WTC11 (cell line): ENCODE measurements at regions not wholly inside any gene's neighbourhood (a gene's known extent, or its start where the extent isn't known, plus 50 kb on each side); places are given as distances from the start of the nearest gene placed in this dataset.

Experiments
- ATAC-seq: fragments of 200-7000 bp; cut with Tn5 transposase; 2 replicates; pipeline ENCODE4 v1.10.0; 2021; ENCODE audit warnings: mild to moderate bottlenecking, moderate library complexity
- CTCF ChIA-PET: fragments of 300-600 bp; sonication (Branson Sonifier 250); formaldehyde crosslinking; loops from one replicate; lab custom pipeline; 2021; ENCODE audit warnings: antibody characterized with exemption; lab: Charles Lee
- POLR2A ChIA-PET: fragments of 350-600 bp; sonication (Branson Sonifier 250); formaldehyde crosslinking; loops from one replicate; lab custom pipeline; 2021; ENCODE audit warnings: antibody characterized with exemption; lab: Charles Lee
- DNase-seq: peaks from one replicate; pipeline ENCODE4 v3.0.0; 2021; ENCODE audit warnings: low spot score
- H3K27ac Mint-ChIP-seq: 2 replicates; pipeline ENCODE4 v1.8.0; 2021; ENCODE audit warnings: mixed read lengths
- H3K27me3 Mint-ChIP-seq: 2 replicates; pipeline ENCODE4 v1.8.0; 2021; ENCODE audit warnings: low read depth, mild to moderate bottlenecking, moderate library complexity, mixed read lengths
- H3K36me3 Mint-ChIP-seq: 2 replicates; pipeline ENCODE4 v1.8.0; 2021; ENCODE audit warnings: mixed read lengths
- H3K4me1 Mint-ChIP-seq: 2 replicates; pipeline ENCODE4 v1.8.0; 2022; ENCODE audit warnings: mixed read lengths
- H3K4me3 Mint-ChIP-seq: 2 replicates; pipeline ENCODE4 v1.8.0; 2021; ENCODE audit warnings: mild to moderate bottlenecking, moderate library complexity, mixed read lengths
- H3K9me3 Mint-ChIP-seq: 2 replicates; pipeline ENCODE4 v1.8.0; 2021; ENCODE audit warnings: mixed read lengths
- ELF4 ChIP-seq: sonication (generic); formaldehyde crosslinking; IDR thresholded peaks from 2 replicates; pipeline ENCODE4 v1.8.1; 2022; ENCODE audit warnings: low read depth, mild to moderate bottlenecking, moderate library complexity, missing genetic modification reagents
- EMX1 ChIP-seq: fragments of 250-450 bp; sonication (Bioruptor Pico); IDR thresholded peaks from 2 replicates; pipeline ENCODE4 v1.8.0; 2021; ENCODE audit warnings: mild to moderate bottlenecking
- ERG ChIP-seq: fragments of 250-450 bp; sonication (Bioruptor Pico); IDR thresholded peaks from 2 replicates; pipeline ENCODE4 v1.8.0; 2021; ENCODE audit warnings: mild to moderate bottlenecking
- ESRRA ChIP-seq: sonication (generic); formaldehyde crosslinking; IDR thresholded peaks from 2 replicates; pipeline ENCODE4 v1.8.1; 2022; ENCODE audit warnings: mild to moderate bottlenecking, missing genetic modification reagents, borderline replicate concordance
- FOXJ3 ChIP-seq: sonication (generic); formaldehyde crosslinking; IDR thresholded peaks from 2 replicates; pipeline ENCODE4 v1.9.0; 2021; ENCODE audit warnings: missing genetic modification reagents, mild to moderate bottlenecking, borderline replicate concordance
- FOXP1 ChIP-seq: sonication (generic); formaldehyde crosslinking; IDR thresholded peaks from 2 replicates; pipeline ENCODE4 v1.8.0; 2022; ENCODE audit warnings: missing genetic modification reagents, mild to moderate bottlenecking, moderate library complexity, borderline replicate concordance
- GABPB1 ChIP-seq: sonication (generic); formaldehyde crosslinking; IDR thresholded peaks from 2 replicates; pipeline ENCODE4 v1.8.1; 2023; ENCODE audit warnings: mild to moderate bottlenecking, missing genetic modification reagents
- GRHL2 ChIP-seq: fragments of 250-450 bp; sonication (Bioruptor Pico); IDR thresholded peaks from 2 replicates; pipeline ENCODE4 v1.8.0; 2022; ENCODE audit warnings: mild to moderate bottlenecking, moderate library complexity; ENCODE audit not compliant: insufficient replicate concordance, severe bottlenecking
- IRF1 ChIP-seq: sonication (generic); formaldehyde crosslinking; IDR thresholded peaks from 2 replicates; pipeline ENCODE4 v1.8.0; 2023; ENCODE audit warnings: missing genetic modification reagents
- IRF2 ChIP-seq: sonication (generic); formaldehyde crosslinking; IDR thresholded peaks from 2 replicates; pipeline ENCODE4 v1.8.0; 2022; ENCODE audit warnings: low read depth, missing genetic modification reagents, borderline replicate concordance
- MXD4 ChIP-seq: fragments of 250-450 bp; sonication (Bioruptor Pico); IDR thresholded peaks from 2 replicates; pipeline ENCODE4 v1.8.0; 2021; ENCODE audit warnings: mild to moderate bottlenecking, moderate library complexity, borderline replicate concordance
- NFATC4 ChIP-seq: fragments of 250-450 bp; sonication (Bioruptor Pico); IDR thresholded peaks from 2 replicates; pipeline ENCODE4 v1.9.0; 2021; ENCODE audit warnings: mild to moderate bottlenecking
- NR2C2 ChIP-seq: sonication (generic); formaldehyde crosslinking; IDR thresholded peaks from 2 replicates; pipeline ENCODE4 v1.8.0; 2022; ENCODE audit warnings: mild to moderate bottlenecking, missing genetic modification reagents
- PREB ChIP-seq: sonication (generic); formaldehyde crosslinking; IDR thresholded peaks from 2 replicates; pipeline ENCODE4 v1.8.1; 2022; ENCODE audit warnings: mild to moderate bottlenecking, missing genetic modification reagents, moderate library complexity, borderline replicate concordance
- PRRX2 ChIP-seq: fragments of 250-450 bp; sonication (Bioruptor Pico); IDR thresholded peaks from 2 replicates; pipeline ENCODE4 v1.8.0; 2021; ENCODE audit warnings: mild to moderate bottlenecking
- RORB ChIP-seq: fragments of 250-450 bp; sonication (Bioruptor Pico); IDR thresholded peaks from 2 replicates; pipeline ENCODE4 v1.9.0; 2021; ENCODE audit warnings: mild to moderate bottlenecking
- SMAD3 ChIP-seq: sonication (generic); formaldehyde crosslinking; IDR thresholded peaks from 2 replicates; pipeline ENCODE4 v1.8.0; 2022; ENCODE audit warnings: missing genetic modification reagents, mild to moderate bottlenecking, borderline replicate concordance
- TEAD1 ChIP-seq: sonication (generic); formaldehyde crosslinking; IDR thresholded peaks from 2 replicates; pipeline ENCODE4 v1.8.0; 2022; ENCODE audit warnings: mild to moderate bottlenecking, missing genetic modification reagents
- TEAD4 ChIP-seq: sonication (generic); formaldehyde crosslinking; IDR thresholded peaks from 2 replicates; pipeline ENCODE4 v1.8.0; 2022; ENCODE audit warnings: mild to moderate bottlenecking, missing genetic modification reagents
- TP53 ChIP-seq: sonication (generic); formaldehyde crosslinking; IDR thresholded peaks from 2 replicates; pipeline ENCODE4 v1.8.1; 2023; ENCODE audit warnings: mild to moderate bottlenecking, missing genetic modification reagents
- ZBTB21 ChIP-seq: sonication (generic); formaldehyde crosslinking; IDR thresholded peaks from 2 replicates; pipeline ENCODE4 v1.8.1; 2023; ENCODE audit warnings: mild to moderate bottlenecking, missing genetic modification reagents, borderline replicate concordance
- ZNF219 ChIP-seq: sonication (generic); formaldehyde crosslinking; IDR thresholded peaks from 2 replicates; pipeline ENCODE4 v1.8.0; 2023; ENCODE audit warnings: missing genetic modification reagents, mild to moderate bottlenecking, borderline replicate concordance
- ZNF416 ChIP-seq: fragments of 250-450 bp; sonication (Bioruptor Pico); IDR thresholded peaks from 2 replicates; pipeline ENCODE4 v1.9.0; 2021; ENCODE audit warnings: mild to moderate bottlenecking, inconsistent platforms
- ZNF423 ChIP-seq: fragments of 250-450 bp; sonication (Bioruptor Pico); IDR thresholded peaks from 2 replicates; pipeline ENCODE4 v2.1.2; 2022; ENCODE audit warnings: mild to moderate bottlenecking, moderate library complexity
- TF ChIP-seq, protein P1 (sequence below): sonication (generic); formaldehyde crosslinking; IDR thresholded peaks from 2 replicates; pipeline ENCODE4 v1.8.1; 2023; ENCODE audit warnings: mild to moderate bottlenecking, missing genetic modification reagents, moderate library complexity
- TF ChIP-seq, protein P2 (sequence below): sonication (generic); formaldehyde crosslinking; IDR thresholded peaks from 2 replicates; pipeline ENCODE4 v1.8.1; 2022; ENCODE audit warnings: missing genetic modification reagents, borderline replicate concordance
- TF ChIP-seq, protein P3 (sequence below): fragments of 250-450 bp; sonication (Bioruptor Pico); IDR thresholded peaks from 2 replicates; pipeline ENCODE4 v2.1.2; 2022; ENCODE audit warnings: mild to moderate bottlenecking, moderate library complexity
- TF ChIP-seq, protein P4 (sequence below): sonication (generic); formaldehyde crosslinking; IDR thresholded peaks from 2 replicates; pipeline ENCODE4 v1.8.1; 2022; ENCODE audit warnings: low read depth, missing genetic modification reagents, borderline replicate concordance
- TF ChIP-seq, protein P5 (sequence below): sonication (generic); formaldehyde crosslinking; IDR thresholded peaks from 2 replicates; pipeline ENCODE4 v1.8.0; 2022; ENCODE audit warnings: mild to moderate bottlenecking, missing genetic modification reagents

- ChIA-PET POLR2A (no interaction called here), CTCF (no interaction called here)
- DNase-seq (no peak), ATAC-seq (no peak)
- TF ChIP-seq IRF1 (no peak), SMAD3 (no peak), GABPB1 (CRISPR knock-in tag) (no peak), ZBTB21 (CRISPR knock-in tag) (no peak), TP53 (CRISPR knock-in tag) (no peak), FOXJ3 (CRISPR knock-in tag) (no peak), ZNF423 (CRISPR knock-in tag) (no peak), NFATC4 (CRISPR knock-in tag) (no peak), NR2C2 (CRISPR knock-in tag) (no peak), IRF2 (CRISPR knock-in tag) (no peak), TEAD1 (CRISPR knock-in tag) (no peak)
- TF ChIP-seq, protein P1, sequence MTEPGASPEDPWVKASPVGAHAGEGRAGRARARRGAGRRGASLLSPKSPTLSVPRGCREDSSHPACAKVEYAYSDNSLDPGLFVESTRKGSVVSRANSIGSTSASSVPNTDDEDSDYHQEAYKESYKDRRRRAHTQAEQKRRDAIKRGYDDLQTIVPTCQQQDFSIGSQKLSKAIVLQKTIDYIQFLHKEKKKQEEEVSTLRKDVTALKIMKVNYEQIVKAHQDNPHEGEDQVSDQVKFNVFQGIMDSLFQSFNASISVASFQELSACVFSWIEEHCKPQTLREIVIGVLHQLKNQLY (CRISPR knock-in tag) = no peak
- TF ChIP-seq, protein P2, sequence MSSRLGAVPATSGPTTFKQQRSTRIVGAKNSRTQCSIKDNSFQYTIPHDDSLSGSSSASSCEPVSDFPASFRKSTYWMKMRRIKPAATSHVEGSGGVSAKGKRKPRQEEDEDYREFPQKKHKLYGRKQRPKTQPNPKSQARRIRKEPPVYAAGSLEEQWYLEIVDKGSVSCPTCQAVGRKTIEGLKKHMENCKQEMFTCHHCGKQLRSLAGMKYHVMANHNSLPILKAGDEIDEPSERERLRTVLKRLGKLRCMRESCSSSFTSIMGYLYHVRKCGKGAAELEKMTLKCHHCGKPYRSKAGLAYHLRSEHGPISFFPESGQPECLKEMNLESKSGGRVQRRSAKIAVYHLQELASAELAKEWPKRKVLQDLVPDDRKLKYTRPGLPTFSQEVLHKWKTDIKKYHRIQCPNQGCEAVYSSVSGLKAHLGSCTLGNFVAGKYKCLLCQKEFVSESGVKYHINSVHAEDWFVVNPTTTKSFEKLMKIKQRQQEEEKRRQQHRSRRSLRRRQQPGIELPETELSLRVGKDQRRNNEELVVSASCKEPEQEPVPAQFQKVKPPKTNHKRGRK (CRISPR knock-in tag) = no peak
- TF ChIP-seq, protein P3, sequence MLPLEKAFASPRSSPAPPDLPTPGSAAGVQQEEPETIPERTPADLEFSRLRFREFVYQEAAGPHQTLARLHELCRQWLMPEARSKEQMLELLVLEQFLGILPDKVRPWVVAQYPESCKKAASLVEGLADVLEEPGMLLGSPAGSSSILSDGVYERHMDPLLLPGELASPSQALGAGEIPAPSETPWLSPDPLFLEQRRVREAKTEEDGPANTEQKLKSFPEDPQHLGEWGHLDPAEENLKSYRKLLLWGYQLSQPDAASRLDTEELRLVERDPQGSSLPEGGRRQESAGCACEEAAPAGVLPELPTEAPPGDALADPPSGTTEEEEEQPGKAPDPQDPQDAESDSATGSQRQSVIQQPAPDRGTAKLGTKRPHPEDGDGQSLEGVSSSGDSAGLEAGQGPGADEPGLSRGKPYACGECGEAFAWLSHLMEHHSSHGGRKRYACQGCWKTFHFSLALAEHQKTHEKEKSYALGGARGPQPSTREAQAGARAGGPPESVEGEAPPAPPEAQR = no peak
- TF ChIP-seq, protein P4, sequence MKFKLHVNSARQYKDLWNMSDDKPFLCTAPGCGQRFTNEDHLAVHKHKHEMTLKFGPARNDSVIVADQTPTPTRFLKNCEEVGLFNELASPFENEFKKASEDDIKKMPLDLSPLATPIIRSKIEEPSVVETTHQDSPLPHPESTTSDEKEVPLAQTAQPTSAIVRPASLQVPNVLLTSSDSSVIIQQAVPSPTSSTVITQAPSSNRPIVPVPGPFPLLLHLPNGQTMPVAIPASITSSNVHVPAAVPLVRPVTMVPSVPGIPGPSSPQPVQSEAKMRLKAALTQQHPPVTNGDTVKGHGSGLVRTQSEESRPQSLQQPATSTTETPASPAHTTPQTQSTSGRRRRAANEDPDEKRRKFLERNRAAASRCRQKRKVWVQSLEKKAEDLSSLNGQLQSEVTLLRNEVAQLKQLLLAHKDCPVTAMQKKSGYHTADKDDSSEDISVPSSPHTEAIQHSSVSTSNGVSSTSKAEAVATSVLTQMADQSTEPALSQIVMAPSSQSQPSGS (CRISPR knock-in tag) = no peak
- Mint-ChIP-seq H3K36me3 (no peaks in the 10 kb centered on the region), H3K4me1 (peaks cover 3% of the 10 kb centered on the region), H3K27ac (no peak overlapping the region), H3K9me3 (no peaks in the 10 kb centered on the region), H3K27me3 (no peaks in the 10 kb centered on the region), H3K4me3 (no peak overlapping the region)
Measured at GRCh38 chr1:118291661-118292060, 106.6 kb upstream of the SPAG17 start.

- ChIA-PET POLR2A (no interaction called here), CTCF (no interaction called here)
- H3K4me1 Mint-ChIP-seq = peaks cover 3% of the 10 kb centered on the region
- H3K9me3 Mint-ChIP-seq = no peaks in the 10 kb centered on the region
- H3K4me3 Mint-ChIP-seq = no peak overlapping the region
- no peaks in the 10 kb centered on the region for H3K27me3 Mint-ChIP-seq
- no peaks in the 10 kb centered on the region for H3K36me3 Mint-ChIP-seq
- DNase-seq = no peak
- no peak overlapping the region for H3K27ac Mint-ChIP-seq
- no peak for ATAC-seq
- TF ChIP-seq RORB = no peak
- TF ChIP-seq PRRX2 (CRISPR knock-in tag) = no peak
- no peak for TF ChIP-seq ERG (CRISPR knock-in tag)
- TF ChIP-seq, protein P5, sequence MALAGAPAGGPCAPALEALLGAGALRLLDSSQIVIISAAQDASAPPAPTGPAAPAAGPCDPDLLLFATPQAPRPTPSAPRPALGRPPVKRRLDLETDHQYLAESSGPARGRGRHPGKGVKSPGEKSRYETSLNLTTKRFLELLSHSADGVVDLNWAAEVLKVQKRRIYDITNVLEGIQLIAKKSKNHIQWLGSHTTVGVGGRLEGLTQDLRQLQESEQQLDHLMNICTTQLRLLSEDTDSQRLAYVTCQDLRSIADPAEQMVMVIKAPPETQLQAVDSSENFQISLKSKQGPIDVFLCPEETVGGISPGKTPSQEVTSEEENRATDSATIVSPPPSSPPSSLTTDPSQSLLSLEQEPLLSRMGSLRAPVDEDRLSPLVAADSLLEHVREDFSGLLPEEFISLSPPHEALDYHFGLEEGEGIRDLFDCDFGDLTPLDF = no peak
- TF ChIP-seq GABPB1 (CRISPR knock-in tag) = no peak
- TF ChIP-seq FOXP1 (CRISPR knock-in tag) = no peak
- TF ChIP-seq GRHL2 (CRISPR knock-in tag) = no peak
- TF ChIP-seq ZNF416 (CRISPR knock-in tag) = no peak
- no peak for TF ChIP-seq ELF4 (CRISPR knock-in tag)
- no peak for TF ChIP-seq ZNF219
- TF ChIP-seq TEAD4 (CRISPR knock-in tag) = no peak
- TF ChIP-seq PREB (CRISPR knock-in tag) = no peak
- no peak for TF ChIP-seq EMX1 (CRISPR knock-in tag)
- TF ChIP-seq ESRRA (CRISPR knock-in tag) = no peak
- TF ChIP-seq MXD4 = no peak
Measured at GRCh38 chr1:118290571-118290970, 105.5 kb upstream of the SPAG17 start.
